IPS-18c (cell line): ENCODE measurements at regions not wholly inside any gene's neighbourhood (a gene's known extent, or its start where the extent isn't known, plus 50 kb on each side); places are given as distances from the start of the nearest gene placed in this dataset.

Experiments used
- H3K4me3 ChIP-seq: 2 replicates; pipeline ENCODE4 v1.7.0; 2013; ENCODE audit warnings: low read depth, mild to moderate bottlenecking, low read length, moderate library complexity; ENCODE audit not compliant: insufficient read depth
- H3K9me3 ChIP-seq: one replicate; pipeline ENCODE4 v1.6.1; 2013; ENCODE audit warnings: mild to moderate bottlenecking, low read length, moderate library complexity; ENCODE audit not compliant: control insufficient read depth, insufficient read depth

- Histone ChIP-seq H3K9me3 (no peaks in the 10 kb centered on the region), H3K4me3 (no peak overlapping the region)
These were observed 268.8 kb upstream of the NCAM2 start for GRCh38 chr21:20729376-20729775.

GRCh38 chr21:20730441-20730840, 267.8 kb upstream of the NCAM2 start:
- Histone ChIP-seq H3K4me3 (no peak overlapping the region), H3K9me3 (no peaks in the 10 kb centered on the region)

GRCh38 chr21:20735257-20735656, 263.0 kb upstream of the NCAM2 start:
- no peak overlapping the region for H3K4me3 ChIP-seq
- no peaks in the 10 kb centered on the region for H3K9me3 ChIP-seq

GRCh38 chr21:20737227-20737913, 260.8 kb upstream of the NCAM2 start:
- Histone ChIP-seq H3K4me3 (no peak overlapping the region), H3K9me3 (no peaks in the 10 kb centered on the region)

GRCh38 chr21:20739421-20739820, 258.8 kb upstream of the NCAM2 start:
- Histone ChIP-seq H3K4me3 (no peak overlapping the region), H3K9me3 (no peaks in the 10 kb centered on the region)

GRCh38 chr21:20741445-20741844, 256.8 kb upstream of the NCAM2 start:
- Histone ChIP-seq H3K4me3 (no peak overlapping the region), H3K9me3 (no peaks in the 10 kb centered on the region)

GRCh38 chr21:20760221-20760620, 238.0 kb upstream of the NCAM2 start:
- peaks cover 2% of the 10 kb centered on the region for H3K9me3 ChIP-seq

GRCh38 chr21:20774737-20775136, 223.5 kb upstream of the NCAM2 start:
- Histone ChIP-seq H3K9me3 (peaks cover 2% of the 10 kb centered on the region), H3K4me3 (no peak overlapping the region)

More at GRCh38 chr21:20760221-20760620, 238.0 kb upstream of the NCAM2 start:
- H3K4me3 ChIP-seq: no peak overlapping the region

- peaks cover 7% of the 10 kb centered on the region for H3K9me3 ChIP-seq
- H3K4me3 ChIP-seq: no peak overlapping the region
These were observed 218.9 kb upstream of the NCAM2 start for GRCh38 chr21:20779321-20779720.

GRCh38 chr21:20783611-20784010, 214.6 kb upstream of the NCAM2 start:
- Histone ChIP-seq H3K9me3 (peaks cover 5% of the 10 kb centered on the region), H3K4me3 (no peak overlapping the region)

GRCh38 chr21:20789729-20790500, 208.3 kb upstream of the NCAM2 start:
- no peak overlapping the region for H3K4me3 ChIP-seq

GRCh38 chr21:20800106-20800505, 198.1 kb upstream of the NCAM2 start:
- Histone ChIP-seq H3K9me3 (no peaks in the 10 kb centered on the region), H3K4me3 (no peak overlapping the region)

More at GRCh38 chr21:20789729-20790500, 208.3 kb upstream of the NCAM2 start:
- H3K9me3 ChIP-seq: no peaks in the 10 kb centered on the region

GRCh38 chr21:20802201-20802600, 196.0 kb upstream of the NCAM2 start:
- H3K9me3 ChIP-seq: no peaks in the 10 kb centered on the region
- H3K4me3 ChIP-seq: no peak overlapping the region

GRCh38 chr21:20802631-20803260, 195.5 kb upstream of the NCAM2 start:
- H3K4me3 ChIP-seq: no peak overlapping the region
- no peaks in the 10 kb centered on the region for H3K9me3 ChIP-seq

GRCh38 chr21:20811702-20812101, 186.5 kb upstream of the NCAM2 start:
- H3K4me3 ChIP-seq: no peak overlapping the region
- no peaks in the 10 kb centered on the region for H3K9me3 ChIP-seq

GRCh38 chr21:20814090-20814489, 184.1 kb upstream of the NCAM2 start:
- Histone ChIP-seq H3K9me3 (no peaks in the 10 kb centered on the region), H3K4me3 (no peak overlapping the region)

GRCh38 chr21:20822666-20823065, 175.5 kb upstream of the NCAM2 start:
- Histone ChIP-seq H3K9me3 (no peaks in the 10 kb centered on the region), H3K4me3 (no peak overlapping the region)

GRCh38 chr21:20852866-20853265, 145.3 kb upstream of the NCAM2 start:
- Histone ChIP-seq H3K4me3 (no peak overlapping the region), H3K9me3 (peaks cover 2% of the 10 kb centered on the region)
